Trophoblast cell (in vitro differentiated cells and primary cell): ENCODE measurements at regions not wholly inside any gene's neighbourhood (a gene's known extent, or its start where the extent isn't known, plus 50 kb on each side); places are given as distances from the start of the nearest gene placed in this dataset.

Experiments
- DNase-seq, 2 donors: peaks; one replicate each; pipeline ENCODE4 v3.0.0-alpha.2; 2016
- H2AFZ ChIP-seq: 2 replicates; pipeline ENCODE4 v1.6.1; 2013; ENCODE audit warnings: low read length, moderate library complexity, mild to moderate bottlenecking; ENCODE audit not compliant: insufficient read depth, poor library complexity
- H2AK5ac ChIP-seq: 2 replicates; pipeline ENCODE4 v1.6.1; 2013; ENCODE audit warnings: mild to moderate bottlenecking, low read length
- H2BK120ac ChIP-seq: 2 replicates; pipeline ENCODE4 v1.6.1; 2013; ENCODE audit warnings: low read length, mild to moderate bottlenecking, moderate library complexity; ENCODE audit not compliant: insufficient read depth, poor library complexity
- H2BK12ac ChIP-seq: 2 replicates; pipeline ENCODE4 v1.6.1; 2013; ENCODE audit warnings: mild to moderate bottlenecking, low read length, moderate library complexity
- H2BK5ac ChIP-seq: 2 replicates; pipeline ENCODE4 v1.6.1; 2013; ENCODE audit warnings: low read length, low read depth, moderate library complexity, mild to moderate bottlenecking; ENCODE audit not compliant: poor library complexity
- H3K14ac ChIP-seq: 2 replicates; pipeline ENCODE4 v1.6.1; 2013; ENCODE audit warnings: mild to moderate bottlenecking, low read length
- H3K18ac ChIP-seq: 2 replicates; pipeline ENCODE4 v1.6.1; 2013; ENCODE audit warnings: mild to moderate bottlenecking, low read length
- H3K23ac ChIP-seq: 2 replicates; pipeline ENCODE4 v1.6.1; 2013; ENCODE audit warnings: low read length
- H3K27ac ChIP-seq: 2 replicates; pipeline ENCODE4 v1.5.1; 2013; ENCODE audit warnings: low read depth, mild to moderate bottlenecking, inconsistent platforms, low read length, moderate library complexity
- H3K27me3 ChIP-seq: 2 replicates; pipeline ENCODE4 v1.6.1; 2013; ENCODE audit warnings: inconsistent platforms, mild to moderate bottlenecking, low read length, moderate library complexity; ENCODE audit not compliant: insufficient read depth
- H3K36me3 ChIP-seq, 2 experiments: 1 replicate in 1 of 2; 2 replicates in 1 of 2; pipeline ENCODE4 v1.6.1; 2013; ENCODE audit warnings: low read length in 2 of 2, mild to moderate bottlenecking in 2 of 2, moderate library complexity in 1 of 2; ENCODE audit not compliant: insufficient read depth in 2 of 2, control insufficient read depth in 1 of 2
- H3K4ac ChIP-seq: 2 replicates; pipeline ENCODE4 v1.6.1; 2013; ENCODE audit warnings: low read depth, mild to moderate bottlenecking, low read length, moderate library complexity
- H3K4me1 ChIP-seq, 2 experiments: 1 replicate in 1 of 2; 2 replicates in 1 of 2; pipeline ENCODE4 v1.6.1; 2013; ENCODE audit warnings: low read length in 2 of 2, mild to moderate bottlenecking in 2 of 2, moderate library complexity in 1 of 2; ENCODE audit not compliant: insufficient read depth in 2 of 2, control insufficient read depth in 1 of 2
- H3K4me2 ChIP-seq: 2 replicates; pipeline ENCODE4 v1.6.1; 2013; ENCODE audit warnings: inconsistent platforms, mild to moderate bottlenecking, low read length, moderate library complexity
- H3K4me3 ChIP-seq: 2 replicates; pipeline ENCODE4 v1.5.1; 2013; ENCODE audit warnings: mild to moderate bottlenecking, low read depth, low read length, inconsistent platforms
- H3K79me1 ChIP-seq: one replicate; pipeline ENCODE4 v1.6.1; 2013; ENCODE audit warnings: low read length
- H3K79me2 ChIP-seq: 2 replicates; pipeline ENCODE4 v1.6.1; 2013; ENCODE audit warnings: low read length, mild to moderate bottlenecking; ENCODE audit not compliant: control insufficient read depth, insufficient read depth, poor library complexity
- H3K9ac ChIP-seq: 2 replicates; pipeline ENCODE4 v1.6.1; 2013; ENCODE audit warnings: mild to moderate bottlenecking, low read length
- H3K9me3 ChIP-seq: 2 replicates; pipeline ENCODE4 v1.6.1; 2013; ENCODE audit warnings: low read depth, mild to moderate bottlenecking, control low read depth, inconsistent platforms, low read length; ENCODE audit not compliant: insufficient read depth
- H4K12ac ChIP-seq: 2 replicates; pipeline ENCODE4 v1.6.1; 2013; ENCODE audit warnings: low read depth, mild to moderate bottlenecking, low read length, moderate library complexity
- H4K8ac ChIP-seq: 2 replicates; pipeline ENCODE4 v1.6.1; 2013; ENCODE audit warnings: low read depth, mild to moderate bottlenecking, low read length, moderate library complexity
- H4K91ac ChIP-seq: one replicate; pipeline ENCODE4 v1.6.1; 2013; ENCODE audit warnings: low read depth, mild to moderate bottlenecking, low read length, moderate library complexity
- WGBS: extraction: QIAGEN DNeasy Blood & Tissue Kit; methylation state at CpG from one replicate; pipeline ENCODE4 v1.1.7; 2013; ENCODE audit warnings: missing lambda C conversion rate; ENCODE audit not compliant: insufficient read length, insufficient coverage; ENCODE audit errors: extremely low coverage; 5-methylcytosine and 5-hydroxymethylcytosine counted together

GRCh38 chr13:31674051-31674450 lies 65.3 kb upstream of the RXFP2 start:
- Histone ChIP-seq H2BK120ac (no peak overlapping the region), H2AK5ac (no peak overlapping the region), H3K14ac (no peak overlapping the region), H3K18ac (no peak overlapping the region), H3K36me3 (no peaks in the 10 kb centered on the region), H3K9me3 (no peaks in the 10 kb centered on the region), H3K79me2 (no peaks in the 10 kb centered on the region), H3K4me2 (no peak overlapping the region), H3K23ac (no peak overlapping the region), H3K27ac (no peak overlapping the region), H3K27me3 (no peaks in the 10 kb centered on the region), H2BK12ac (no peak overlapping the region), H4K91ac (no peak overlapping the region), H2AFZ (no peak overlapping the region), H2BK5ac (no peak overlapping the region), H3K4ac (no peak overlapping the region), H3K4me1 (no peaks in the 10 kb centered on the region), H4K8ac (no peak overlapping the region), H3K9ac (no peak overlapping the region), H4K12ac (no peak overlapping the region), H3K4me3 (no peak overlapping the region), H3K79me1 (no peaks in the 10 kb centered on the region)
- peak in 1 of 2 donors; percentile 48 for DNase-seq
- WGBS: no CpG with 5 or more reads among the region's 1 CpG

DNA sequence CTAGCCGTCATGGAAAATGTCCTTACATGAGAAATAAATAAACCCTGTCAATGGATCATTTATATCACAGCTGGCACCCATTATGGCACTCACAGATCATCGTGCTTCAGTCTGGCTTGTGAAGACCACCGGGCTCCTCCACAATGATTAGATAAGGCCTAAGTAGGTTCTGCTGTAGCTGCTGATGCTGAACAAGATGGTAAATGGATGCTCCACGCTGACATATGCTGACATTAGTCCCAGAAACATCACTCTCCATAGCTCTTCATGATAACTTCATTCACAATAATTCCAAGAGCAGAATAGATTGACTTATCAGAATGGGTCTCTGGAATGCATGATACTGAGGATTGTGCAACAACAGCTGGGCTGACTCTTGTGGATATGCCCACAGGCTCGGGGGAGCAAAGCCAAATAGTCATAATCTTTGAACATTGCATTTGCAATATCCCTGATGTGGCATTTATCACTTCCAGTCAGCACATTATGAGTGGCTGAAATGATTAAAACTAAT lies 63.8 kb upstream of the RXFP2 start:
- Histone ChIP-seq H3K79me2 (no peaks in the 10 kb centered on the region), H2BK12ac (no peak overlapping the region), H2BK5ac (no peak overlapping the region), H3K27ac (no peak overlapping the region), H2AK5ac (no peak overlapping the region), H4K8ac (no peak overlapping the region), H3K36me3 (no peaks in the 10 kb centered on the region), H3K79me1 (no peaks in the 10 kb centered on the region), H3K18ac (no peak overlapping the region), H3K4me2 (no peak overlapping the region), H2AFZ (no peak overlapping the region), H2BK120ac (no peak overlapping the region), H4K91ac (no peak overlapping the region), H3K9ac (no peak overlapping the region), H3K4me3 (no peak overlapping the region), H3K14ac (no peak overlapping the region), H3K23ac (no peak overlapping the region), H3K4ac (no peak overlapping the region), H3K27me3 (no peaks in the 10 kb centered on the region), H4K12ac (no peak overlapping the region), H3K9me3 (no peaks in the 10 kb centered on the region), H3K4me1 (no peaks in the 10 kb centered on the region)
- peak in 1 of 2 donors; percentile 18 for DNase-seq
- WGBS: no CpG with 5 or more reads among the region's 5 CpGs

- no peak overlapping the region for H2BK120ac ChIP-seq
- H3K9me3 ChIP-seq: no peaks in the 10 kb centered on the region
- H3K79me2 ChIP-seq: no peaks in the 10 kb centered on the region
- no peak overlapping the region for H2BK5ac ChIP-seq
- no peak overlapping the region for H3K9ac ChIP-seq
- no peak overlapping the region for H2BK12ac ChIP-seq
- H2AFZ ChIP-seq: no peak overlapping the region
- H3K36me3 ChIP-seq: no peaks in the 10 kb centered on the region
- H3K79me1 ChIP-seq: no peaks in the 10 kb centered on the region
- H2AK5ac ChIP-seq: no peak overlapping the region
- no peak overlapping the region for H4K12ac ChIP-seq
- H3K18ac ChIP-seq: no peak overlapping the region
- H3K4me1 ChIP-seq: no peaks in the 10 kb centered on the region
- H4K8ac ChIP-seq: no peak overlapping the region
- WGBS: no CpG with 5 or more reads among the region's 2 CpGs
- H3K4ac ChIP-seq: no peak overlapping the region
- DNase-seq: no peak
- H3K27ac ChIP-seq: no peak overlapping the region
- no peak overlapping the region for H3K4me2 ChIP-seq
- H3K4me3 ChIP-seq: no peak overlapping the region
- no peak overlapping the region for H3K23ac ChIP-seq
- no peaks in the 10 kb centered on the region for H3K27me3 ChIP-seq
- no peak overlapping the region for H3K14ac ChIP-seq
- H4K91ac ChIP-seq: no peak overlapping the region
Observed at GRCh38 chr13:31681133-31681532, 58.2 kb upstream of the RXFP2 start.

GRCh38 chr13:31684466-31684865 lies 54.9 kb upstream of the RXFP2 start:
- WGBS: no CpG with 5 or more reads among the region's 2 CpGs
- Histone ChIP-seq H3K9me3 (no peaks in the 10 kb centered on the region), H3K18ac (no peak overlapping the region), H2BK12ac (no peak overlapping the region), H3K4me1 (no peaks in the 10 kb centered on the region), H4K12ac (no peak overlapping the region), H3K36me3 (no peaks in the 10 kb centered on the region), H3K4ac (no peak overlapping the region), H2BK120ac (no peak overlapping the region), H3K4me3 (no peak overlapping the region), H4K8ac (no peak overlapping the region), H3K9ac (no peak overlapping the region), H2AFZ (no peak overlapping the region), H3K14ac (no peak overlapping the region), H3K4me2 (no peak overlapping the region), H3K23ac (no peak overlapping the region), H2AK5ac (no peak overlapping the region), H4K91ac (no peak overlapping the region), H3K79me2 (no peaks in the 10 kb centered on the region), H3K27ac (no peak overlapping the region), H3K27me3 (no peaks in the 10 kb centered on the region), H2BK5ac (no peak overlapping the region), H3K79me1 (no peaks in the 10 kb centered on the region)
- DNase-seq: no peak
